ENCODE measurements at regions not wholly inside any gene's neighbourhood (a gene's known extent, or its start where the extent isn't known, plus 50 kb on each side); places are given as distances from the start of the nearest gene placed in this dataset.
"Not testable (repeated sequence)": the region's sequence is repeated elsewhere in the genome, so short reads cannot be mapped to it uniquely, and the experiment has no call there.

DNA sequence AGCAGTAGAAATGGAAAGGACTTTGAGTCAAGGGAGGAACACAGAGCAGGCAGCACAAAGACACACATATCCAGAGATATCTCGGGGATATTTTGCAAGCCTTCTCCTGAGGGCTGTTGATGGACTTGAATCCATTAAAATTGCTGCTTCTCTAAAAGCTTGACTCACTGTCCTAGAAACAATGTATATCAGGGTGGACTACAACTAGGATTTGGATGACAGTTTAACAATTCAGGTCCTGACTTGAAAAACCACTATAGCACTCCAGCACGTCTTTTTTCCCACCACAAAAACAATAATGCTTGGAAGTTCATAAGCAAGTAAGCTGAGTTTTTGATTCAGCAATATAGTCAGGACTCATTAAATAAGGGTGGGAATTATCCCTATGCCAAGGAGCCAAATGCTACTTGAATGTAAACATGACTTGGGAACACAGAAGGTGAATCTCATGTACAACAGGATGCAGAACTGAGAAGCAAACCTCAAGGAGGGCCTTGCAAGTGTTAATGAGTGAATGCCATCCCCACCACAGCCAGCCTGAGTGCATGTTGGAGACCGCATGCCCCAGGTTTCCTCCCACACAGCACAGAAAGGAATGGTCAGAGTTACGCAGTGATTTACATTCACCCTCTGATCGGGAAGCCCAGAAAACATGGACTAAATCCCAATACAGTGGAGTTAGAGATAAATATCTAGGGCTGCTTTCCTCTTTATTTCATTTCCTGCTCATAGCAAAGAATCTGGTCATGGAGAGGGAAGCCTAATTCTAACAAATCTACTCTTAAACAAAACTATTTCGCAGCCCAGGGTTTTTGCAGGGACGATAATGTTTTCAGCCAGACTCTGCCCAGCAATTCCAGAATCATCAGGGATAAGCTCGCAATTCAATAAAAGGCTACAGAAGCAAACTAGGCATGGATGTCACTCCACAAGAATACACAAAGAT, 98.4 kb upstream of the OR9G4 start:
- DNase-seq = no peak
- no peak for TF ChIP-seq POLR2A (IDR thresholded peaks at IDR 0.05; ENCODE audit: low read length)
- TF ChIP-seq GATA1 (IDR thresholded peaks at IDR 0.05; ENCODE audit: low read depth, low read length) = no peak

DNA sequence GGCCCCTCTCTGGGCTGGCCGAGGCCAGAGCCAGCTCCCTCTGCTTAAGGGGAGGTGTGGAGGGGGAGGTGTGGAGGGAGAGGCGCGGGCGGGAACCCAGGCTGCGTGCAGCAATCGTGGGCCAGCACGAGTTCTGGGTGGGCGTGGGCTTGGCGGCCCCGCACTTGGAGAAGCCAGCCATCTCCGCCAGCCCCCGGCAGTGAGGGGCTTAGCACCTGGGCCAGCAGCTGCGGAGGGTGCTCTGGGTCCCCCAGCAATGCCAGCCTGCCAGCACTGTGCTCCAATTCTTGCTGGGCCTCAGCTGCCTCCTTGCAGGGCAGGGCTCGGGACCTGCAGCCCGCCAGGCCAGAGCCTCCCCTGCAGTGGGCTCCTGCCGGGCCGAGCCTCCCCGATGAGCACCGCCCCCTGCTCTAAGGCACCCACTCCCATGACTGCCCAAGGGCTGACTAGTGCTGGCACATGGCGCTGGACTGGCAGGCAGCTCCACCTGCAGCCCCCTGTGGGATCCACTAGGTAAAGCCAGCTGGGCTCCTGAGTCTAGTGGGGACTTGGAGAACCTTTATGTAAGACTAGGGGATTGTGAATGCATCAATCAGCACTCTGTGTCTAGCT, 96.7 kb upstream of the OR9G4 start:
- TF ChIP-seq POLR2A (IDR thresholded peaks at IDR 0.05; ENCODE audit: low read length) (no peak), GATA1 (IDR thresholded peaks at IDR 0.05; ENCODE audit: low read depth, low read length) (no peak)
- no peak for DNase-seq

DNA sequence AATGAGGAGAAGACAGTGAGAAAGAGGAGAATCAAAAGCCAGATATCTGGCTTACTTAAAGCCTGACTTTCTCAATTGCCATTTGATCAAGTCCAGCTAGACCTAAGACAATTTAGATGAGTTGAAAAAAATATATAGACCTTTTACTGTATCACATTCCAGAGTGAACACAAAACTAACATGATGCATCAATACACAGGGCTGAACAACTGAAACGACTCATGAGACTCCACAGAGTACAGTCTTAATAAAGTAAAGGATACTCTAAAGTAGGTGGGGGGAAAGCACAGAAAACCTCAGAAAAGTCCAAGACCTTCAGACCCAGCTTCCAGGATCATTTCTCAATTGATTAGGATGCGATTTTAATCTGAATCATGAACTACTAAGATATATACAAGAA, 95.3 kb upstream of the OR9G4 start:
- TF ChIP-seq GATA1 (IDR thresholded peaks at IDR 0.05; ENCODE audit: low read depth, low read length) = no peak
- no peak for TF ChIP-seq POLR2A (IDR thresholded peaks at IDR 0.05; ENCODE audit: low read length)

DNA sequence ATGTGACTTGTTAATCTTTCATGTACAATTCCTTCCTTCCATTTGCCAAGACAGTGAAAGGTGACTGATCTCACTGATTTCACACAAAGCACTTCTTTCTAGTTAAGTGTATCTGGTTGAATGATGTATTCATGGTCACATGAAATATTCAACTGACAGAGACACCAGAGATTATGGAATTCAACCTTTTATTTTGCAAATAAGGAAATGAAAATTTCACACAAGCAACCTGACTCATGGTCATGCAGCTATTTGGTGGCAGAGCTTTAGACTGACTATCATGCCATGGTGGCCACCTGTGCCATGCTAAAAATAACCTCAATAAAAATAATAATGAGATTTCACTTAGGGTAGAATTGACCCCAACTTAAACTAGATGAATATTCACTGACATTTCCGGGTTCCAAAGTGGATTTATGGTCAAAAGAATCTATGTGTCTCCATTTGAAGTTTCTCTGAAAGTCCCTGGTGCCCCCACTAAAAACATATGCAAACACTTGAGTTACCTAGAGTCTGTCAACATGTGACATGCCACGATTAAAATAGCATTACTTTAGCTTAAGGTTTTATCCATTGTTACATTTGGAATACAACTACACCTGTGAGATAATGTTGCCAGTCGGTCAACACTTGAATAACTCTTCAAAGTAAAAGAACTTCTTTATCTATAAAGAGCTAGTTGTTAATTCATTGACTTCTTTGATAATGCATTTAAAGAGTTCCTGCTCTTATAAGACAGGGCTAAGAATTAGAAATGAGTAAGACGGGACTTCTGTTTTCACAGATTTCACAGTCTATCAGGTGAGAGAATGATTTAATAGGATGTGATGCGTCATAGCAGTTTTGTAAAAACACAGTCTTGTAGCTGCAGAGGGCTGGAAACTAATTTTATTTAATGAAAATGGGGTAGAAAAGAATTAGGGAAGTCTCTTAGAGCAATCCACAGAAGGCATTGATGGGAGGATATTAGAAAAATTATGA, 94.6 kb upstream of the OR9G4 start:
- TF ChIP-seq GATA1 (IDR thresholded peaks at IDR 0.05; ENCODE audit: low read depth, low read length) = no peak
- TF ChIP-seq POLR2A (IDR thresholded peaks at IDR 0.05; ENCODE audit: low read length) = no peak

More for the DNA sequence above, 95.3 kb upstream of the OR9G4 start:
- DNase-seq = no peak

DNA sequence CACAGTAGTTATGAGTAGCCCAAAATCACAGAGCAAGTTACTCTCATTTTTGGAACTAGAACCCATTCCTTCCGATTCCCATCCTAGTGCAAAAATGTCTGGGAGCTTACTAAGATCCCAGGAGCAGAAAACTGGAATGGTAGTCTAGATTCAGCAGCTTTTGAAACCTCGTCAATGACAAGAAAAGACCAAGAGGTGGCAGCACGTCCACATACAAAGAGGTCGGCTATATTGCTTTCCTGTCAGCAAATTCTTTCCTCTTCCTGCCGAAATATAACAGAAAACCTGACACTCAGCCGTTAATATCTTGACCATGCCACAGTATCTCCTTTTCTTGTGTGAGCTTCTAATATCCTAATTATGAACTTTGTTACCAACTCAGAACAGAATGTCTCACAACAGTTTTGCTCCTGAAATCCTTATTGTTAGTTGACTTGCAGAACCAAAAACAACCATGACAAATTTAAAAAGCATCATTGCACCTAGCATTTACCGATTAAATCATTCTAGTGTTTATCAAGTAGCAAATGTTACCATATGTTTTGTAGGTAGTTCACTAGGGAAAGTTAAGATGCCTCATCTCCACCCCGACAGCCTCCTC, 92.8 kb upstream of the OR9G4 start:
- DNase-seq = peak; percentile 29 to 65
- no peak for TF ChIP-seq POLR2A (IDR thresholded peaks at IDR 0.05; ENCODE audit: low read length)
- TF ChIP-seq GATA1 (IDR thresholded peaks at IDR 0.05; ENCODE audit: low read depth, low read length) = no peak

More for the DNA sequence above, 94.6 kb upstream of the OR9G4 start:
- DNase-seq = no peak

GRCh38 chr11:56827357-56827756, 78.9 kb upstream of the OR9G4 start:
- DNase-seq = not testable (repeated sequence)

GRCh38 chr11:56819916-56820315, 71.4 kb upstream of the OR9G4 start:
- no peak for DNase-seq

DNA sequence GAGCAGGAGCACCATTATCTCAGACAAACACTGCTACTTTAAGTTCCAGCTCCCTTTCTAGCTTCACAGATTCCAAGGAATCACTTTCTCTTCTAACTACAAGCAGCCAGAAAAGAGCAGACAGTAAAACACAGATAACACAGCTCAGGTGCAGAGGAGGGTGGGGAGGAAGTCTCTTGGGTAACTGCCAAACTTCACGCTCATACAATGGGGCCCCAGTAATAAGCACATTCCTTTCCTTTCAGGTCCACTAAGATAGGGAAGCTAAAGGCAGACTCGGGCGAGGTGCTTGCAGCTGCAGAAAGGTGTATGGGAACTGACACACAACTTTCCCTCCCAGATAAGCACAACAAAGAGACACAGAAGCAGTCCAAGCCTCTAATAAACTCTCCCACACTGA, 69.2 kb upstream of the OR9G4 start:
- DNase-seq = no peak
- no peak for TF ChIP-seq GATA1 (IDR thresholded peaks at IDR 0.05; ENCODE audit: low read depth, low read length)
- no peak for TF ChIP-seq POLR2A (IDR thresholded peaks at IDR 0.05; ENCODE audit: low read length)

More at GRCh38 chr11:56819916-56820315, 71.4 kb upstream of the OR9G4 start:
- no peak for TF ChIP-seq GATA1 (IDR thresholded peaks at IDR 0.05; ENCODE audit: low read depth, low read length)
- TF ChIP-seq POLR2A (IDR thresholded peaks at IDR 0.05; ENCODE audit: low read length) = no peak

DNA sequence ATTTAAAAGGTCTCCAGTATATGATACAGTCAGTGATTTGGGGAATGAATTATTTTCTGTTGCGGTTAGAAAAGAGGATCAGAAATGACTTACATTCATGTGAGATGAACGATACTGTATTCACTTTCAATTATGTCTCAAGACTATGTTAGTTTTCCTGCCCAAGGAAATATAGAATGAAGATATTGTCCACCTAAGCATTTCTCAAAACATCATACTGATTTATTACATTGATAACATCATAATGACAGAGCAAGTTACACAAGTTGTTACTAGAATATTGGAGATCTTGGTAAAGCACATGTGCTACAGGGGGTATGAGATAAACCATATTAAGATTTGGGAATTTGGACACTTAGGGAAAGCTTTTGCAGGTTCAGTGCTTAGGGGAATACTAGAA, 67.8 kb upstream of the OR9G4 start:
- no peak for DNase-seq
- TF ChIP-seq GATA1 (IDR thresholded peaks at IDR 0.05; ENCODE audit: low read depth, low read length) (no peak), POLR2A (IDR thresholded peaks at IDR 0.05; ENCODE audit: low read length) (no peak)

GRCh38 chr11:56808326-56808725, 59.8 kb upstream of the OR9G4 start:
- DNase-seq = no peak
- TF ChIP-seq GATA1 (IDR thresholded peaks at IDR 0.05; ENCODE audit: low read depth, low read length) (no peak), POLR2A (IDR thresholded peaks at IDR 0.05; ENCODE audit: low read length) (no peak)

DNA sequence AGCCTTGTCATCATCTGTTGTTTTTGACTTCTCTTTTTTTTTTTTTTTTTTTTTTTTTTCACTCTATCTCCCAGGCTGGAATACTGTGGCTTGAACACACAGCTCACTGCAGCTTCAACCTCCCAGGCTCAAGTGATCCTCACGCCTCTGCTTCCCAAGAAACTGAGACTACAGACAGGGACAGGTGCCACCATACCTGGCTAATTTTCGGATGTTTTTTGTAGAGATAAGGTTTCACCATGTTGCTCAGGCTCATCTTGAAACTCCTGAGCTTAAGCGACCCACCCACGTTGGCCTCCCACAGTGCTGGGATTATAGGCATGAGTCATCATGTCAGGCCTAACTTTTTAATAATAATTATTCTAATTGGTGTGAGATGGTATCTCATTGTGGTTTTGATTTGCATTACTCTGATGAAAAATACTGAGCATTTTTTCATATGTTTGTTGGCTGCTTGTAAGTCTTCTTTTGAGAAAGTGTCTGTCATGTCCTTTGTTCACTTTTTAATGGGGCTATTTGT, 51.3 kb upstream of the OR9G4 start:
- TF ChIP-seq GATA1 (IDR thresholded peaks at IDR 0.05; ENCODE audit: low read depth, low read length) = no peak
- no peak for TF ChIP-seq POLR2A (IDR thresholded peaks at IDR 0.05; ENCODE audit: low read length)
- no peak for DNase-seq

Data from erythroblast (primary cell).